LNCaP clone FGC (cell line): ENCODE measurements at regions not wholly inside any gene's neighbourhood (a gene's known extent, or its start where the extent isn't known, plus 50 kb on each side); places are given as distances from the start of the nearest gene placed in this dataset.

Source experiments
- DNase-seq: peaks from one replicate; pipeline ENCODE4 v3.0.0-alpha.2; 2011; ENCODE audit warnings: low read depth
- H3K4me3 ChIP-seq: 2 replicates; pipeline ENCODE4 v1.5.1; 2011; ENCODE audit warnings: mild to moderate bottlenecking, low read depth, low read length, control low read depth
- TF ChIP-seq, protein P1 (sequence below): IDR thresholded peaks from 2 replicates; pipeline ENCODE4 v1.5.1; 2012; ENCODE audit warnings: mild to moderate bottlenecking; ENCODE audit not compliant: control insufficient read depth, insufficient read depth; ENCODE audit errors: extremely low read depth

DNA sequence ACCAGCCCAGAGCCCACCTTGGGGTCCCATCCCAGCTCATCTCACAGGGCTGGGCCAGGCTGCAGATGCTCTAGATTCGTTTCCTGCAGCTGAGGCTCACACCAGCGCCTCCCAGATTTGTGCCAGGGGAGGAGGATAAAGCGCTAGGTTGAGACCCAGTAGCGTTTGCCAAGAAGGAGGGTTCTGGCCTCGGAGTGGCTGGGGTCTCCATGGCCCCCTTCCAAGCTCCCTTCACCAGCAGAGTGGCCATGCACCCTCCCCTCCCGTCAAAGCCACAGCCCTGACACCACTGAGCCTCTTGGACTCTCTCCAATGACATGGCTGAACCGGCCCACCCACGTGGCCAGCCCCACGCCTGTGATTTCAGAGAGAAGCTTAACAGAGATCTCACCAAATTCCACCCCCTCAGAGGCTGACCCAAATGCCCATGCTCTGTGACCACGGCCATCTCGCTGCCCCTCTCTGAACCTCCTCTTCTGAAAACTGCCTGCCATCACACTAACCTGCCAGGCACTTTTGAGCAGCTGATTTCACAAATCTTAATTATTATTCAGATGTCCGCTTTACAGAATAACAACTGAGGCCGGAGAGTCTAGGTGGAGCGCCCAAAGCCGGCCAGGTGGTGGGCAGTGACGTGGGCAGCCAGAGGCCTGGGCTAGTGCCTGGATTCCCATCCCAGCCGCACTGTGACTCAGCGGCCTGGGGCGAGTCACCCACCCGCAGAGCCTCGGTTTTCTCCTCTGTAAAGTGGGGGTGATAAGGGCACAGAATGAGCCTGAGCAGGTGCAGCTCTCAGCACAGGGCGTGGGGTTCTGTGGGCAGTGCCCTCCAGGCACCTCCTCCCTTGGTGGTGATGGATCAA, 155.7 kb downstream of the C9orf50 start:
- H3K4me3 ChIP-seq, result no peak overlapping the region
- TF ChIP-seq, protein P1, sequence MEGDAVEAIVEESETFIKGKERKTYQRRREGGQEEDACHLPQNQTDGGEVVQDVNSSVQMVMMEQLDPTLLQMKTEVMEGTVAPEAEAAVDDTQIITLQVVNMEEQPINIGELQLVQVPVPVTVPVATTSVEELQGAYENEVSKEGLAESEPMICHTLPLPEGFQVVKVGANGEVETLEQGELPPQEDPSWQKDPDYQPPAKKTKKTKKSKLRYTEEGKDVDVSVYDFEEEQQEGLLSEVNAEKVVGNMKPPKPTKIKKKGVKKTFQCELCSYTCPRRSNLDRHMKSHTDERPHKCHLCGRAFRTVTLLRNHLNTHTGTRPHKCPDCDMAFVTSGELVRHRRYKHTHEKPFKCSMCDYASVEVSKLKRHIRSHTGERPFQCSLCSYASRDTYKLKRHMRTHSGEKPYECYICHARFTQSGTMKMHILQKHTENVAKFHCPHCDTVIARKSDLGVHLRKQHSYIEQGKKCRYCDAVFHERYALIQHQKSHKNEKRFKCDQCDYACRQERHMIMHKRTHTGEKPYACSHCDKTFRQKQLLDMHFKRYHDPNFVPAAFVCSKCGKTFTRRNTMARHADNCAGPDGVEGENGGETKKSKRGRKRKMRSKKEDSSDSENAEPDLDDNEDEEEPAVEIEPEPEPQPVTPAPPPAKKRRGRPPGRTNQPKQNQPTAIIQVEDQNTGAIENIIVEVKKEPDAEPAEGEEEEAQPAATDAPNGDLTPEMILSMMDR, result no peak
- no peak for DNase-seq

DNA sequence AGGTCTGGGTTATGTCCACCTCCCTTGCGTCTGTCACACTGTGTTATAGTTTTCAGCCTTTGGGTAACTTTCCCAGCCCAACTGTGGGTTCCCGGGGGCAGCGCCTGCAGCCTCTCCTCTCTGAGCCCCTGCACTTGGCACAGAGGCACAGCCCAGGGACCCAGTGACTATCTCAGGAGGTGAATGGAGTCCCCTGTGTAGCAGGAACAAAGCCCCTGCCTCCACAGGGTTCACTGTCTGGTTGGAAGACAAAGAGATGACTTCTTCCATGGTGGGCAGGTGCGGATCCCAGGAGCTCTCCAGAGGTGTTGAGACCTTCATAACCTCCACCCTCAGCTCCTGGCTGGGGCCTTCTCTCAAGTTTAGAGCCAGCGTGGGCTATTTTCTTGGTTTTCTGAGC, 156.9 kb downstream of the C9orf50 start:
- no peak overlapping the region for H3K4me3 ChIP-seq
- TF ChIP-seq, protein P1, result no peak
- no peak for DNase-seq

DNA sequence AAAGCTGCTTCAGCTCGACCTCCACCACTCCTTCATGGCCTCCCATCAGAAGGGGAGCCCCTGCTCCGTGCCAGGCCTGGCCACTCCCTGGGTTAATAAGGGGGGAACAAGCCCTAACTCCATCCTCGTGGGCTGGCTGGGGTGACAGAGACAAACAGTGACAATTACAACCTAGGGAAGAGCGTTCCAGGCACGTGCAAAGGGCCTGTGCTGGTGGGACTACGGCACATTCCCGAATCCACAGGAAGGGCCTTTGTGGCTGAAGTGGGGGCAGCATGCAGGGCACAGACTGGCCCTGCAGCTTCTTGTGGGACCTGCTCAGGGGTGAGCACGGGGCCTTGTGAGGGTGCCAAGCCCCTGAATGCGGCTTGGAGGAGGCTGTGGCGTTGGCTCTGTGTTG, 157.4 kb downstream of the C9orf50 start:
- H3K4me3 ChIP-seq, result no peak overlapping the region
- no peak for DNase-seq
- TF ChIP-seq, protein P1, result no peak

DNA sequence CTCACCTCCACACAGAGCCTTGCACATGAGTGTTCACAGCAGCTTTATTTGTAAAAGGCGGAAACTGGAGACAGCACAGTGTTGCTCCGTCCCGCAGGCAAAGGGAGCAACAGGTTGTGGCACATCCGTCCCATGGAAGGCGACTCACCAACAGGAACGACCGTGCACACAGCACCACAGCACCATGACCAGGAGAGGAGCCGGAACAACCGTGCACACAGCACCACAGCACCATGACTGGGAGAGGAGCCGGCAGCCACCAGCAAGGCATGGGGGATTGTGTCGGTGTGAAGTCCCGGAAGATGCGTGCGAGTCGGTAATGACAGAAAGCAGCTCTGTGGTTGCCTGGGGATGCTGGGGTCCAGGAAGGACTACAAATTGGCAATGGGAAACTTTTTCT, 158.5 kb downstream of the C9orf50 start:
- TF ChIP-seq, protein P1, result no peak
- DNase-seq, result no peak
- H3K4me3 ChIP-seq, result no peak overlapping the region

DNA sequence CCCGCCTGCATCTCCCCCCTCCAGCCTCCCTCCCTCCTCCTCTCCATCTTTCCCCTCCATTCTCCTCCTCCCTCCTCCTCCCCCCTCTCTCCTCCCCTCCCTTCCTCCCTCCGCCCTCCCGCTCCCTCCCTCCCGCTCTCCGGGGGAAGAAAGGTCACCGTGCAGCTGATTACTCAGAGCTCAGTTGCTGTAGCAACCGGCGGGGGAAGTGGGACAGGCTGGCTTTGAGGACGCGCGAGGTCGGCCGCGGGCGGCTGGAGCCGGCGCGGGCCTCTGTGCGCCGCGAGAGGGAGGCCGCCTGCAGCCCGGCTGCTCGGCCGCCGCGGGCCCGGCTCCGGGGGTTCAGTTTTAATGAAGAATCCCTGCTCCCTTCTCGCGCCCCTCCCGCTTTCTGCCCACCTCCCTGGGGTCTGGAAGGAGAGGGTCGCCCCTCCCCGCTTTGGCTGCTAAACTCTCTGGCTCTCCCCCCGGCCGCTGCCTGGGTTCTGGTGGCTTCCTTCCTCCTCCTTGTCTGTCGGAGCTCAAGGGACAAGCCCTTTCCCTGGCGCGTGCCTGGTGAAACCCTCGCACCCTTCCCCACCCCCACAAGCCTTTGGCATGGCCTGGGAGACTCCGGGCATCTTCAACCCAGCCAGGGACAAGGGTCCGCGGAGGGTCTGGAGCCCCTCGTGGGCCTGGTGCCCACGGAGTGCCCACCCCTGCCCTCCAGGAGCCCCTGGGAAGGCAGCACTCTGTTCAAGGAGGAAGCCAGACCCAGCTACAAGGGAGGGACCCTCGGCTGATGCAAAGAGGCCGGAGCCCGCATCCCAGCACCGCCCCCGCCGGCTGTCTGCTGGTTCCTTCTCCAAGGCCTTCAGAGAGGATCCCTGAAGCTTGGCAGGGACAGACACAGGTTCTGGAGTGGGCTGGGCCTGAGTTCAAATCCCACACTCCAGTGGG, 160.3 kb downstream of the C9orf50 start:
- TF ChIP-seq, protein P1, result no peak
- H3K4me3 ChIP-seq, result peak overlapping the region; percentile 53
- DNase-seq, result peak; percentile 86

DNA sequence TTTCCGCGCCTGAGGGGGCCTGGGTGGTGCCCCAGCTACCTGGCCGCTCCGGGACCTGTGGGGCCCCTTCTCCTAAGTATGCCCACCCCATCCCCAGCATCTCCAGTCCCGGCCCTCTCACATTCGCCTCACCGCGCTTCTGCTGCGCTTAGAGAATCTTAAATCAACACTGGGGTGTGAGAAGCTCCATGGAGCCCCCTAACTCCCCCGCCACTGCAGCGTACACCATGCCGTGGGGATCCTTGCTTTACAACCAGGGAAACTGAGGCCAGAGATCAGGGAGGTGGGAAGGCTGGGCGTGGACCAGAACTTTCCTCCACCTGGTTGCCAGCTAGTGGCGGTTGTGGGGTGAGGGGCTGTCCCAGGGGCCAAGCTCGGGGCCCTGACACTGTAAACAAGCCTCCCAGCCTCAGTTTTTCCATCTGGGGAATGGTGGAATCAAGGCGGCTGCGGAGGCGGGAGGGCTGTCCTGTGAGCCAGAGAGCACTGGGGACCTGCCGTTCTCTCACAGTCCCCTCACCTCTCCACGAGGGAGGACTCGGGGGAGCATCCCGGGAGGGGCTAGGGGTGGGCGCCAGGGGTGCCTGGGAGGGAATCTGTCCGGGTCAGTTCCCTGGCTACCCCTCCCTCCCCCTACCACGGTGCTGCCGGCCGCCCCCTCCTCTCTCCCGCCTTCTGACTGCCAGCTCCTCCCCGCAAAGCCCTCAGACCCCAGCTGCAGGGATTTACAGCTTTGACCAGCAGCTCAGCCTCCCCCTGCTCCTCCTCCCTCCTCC, 161.2 kb downstream of the C9orf50 start:
- TF ChIP-seq, protein P1, result no peak
- no peak for DNase-seq
- no peak overlapping the region for H3K4me3 ChIP-seq
